ENCODE measurements at regions not wholly inside any gene's neighbourhood (a gene's known extent, or its start where the extent isn't known, plus 50 kb on each side); places are given as distances from the start of the nearest gene placed in this dataset.

DNA sequence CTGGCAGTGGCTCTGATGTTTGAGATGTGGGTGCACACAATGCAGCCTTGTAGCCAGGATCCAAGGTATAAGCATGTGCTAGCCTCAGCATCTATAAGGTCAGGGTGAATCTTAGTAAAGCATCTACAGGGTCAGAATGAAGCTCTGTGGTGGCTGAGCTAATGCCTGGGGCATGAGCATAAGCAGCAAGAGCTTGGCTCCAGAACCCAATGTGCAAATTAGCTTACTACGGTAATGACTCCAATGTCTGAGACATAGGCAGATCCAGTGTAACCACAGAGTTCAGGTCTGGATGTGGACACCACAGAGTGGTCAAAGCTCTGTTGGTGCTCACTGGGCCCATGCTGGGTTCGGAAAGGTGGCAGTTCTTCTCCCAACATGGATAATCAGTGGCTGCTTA, 304.5 kb upstream of the NECTIN3 start:
- BruUV-seq (replicated peaks): no TSS peak
- no peaks in the 10 kb centered on the region for H3K27me3 ChIP-seq (ENCODE audit: low read length)
- CTCF ChIA-PET: no interaction called here
- H3K79me2 ChIP-seq (ENCODE audit: low read length): no peaks in the 10 kb centered on the region
- DNase-seq (no peak), ATAC-seq (no peak)
- no peaks in the 10 kb centered on the region for H3K9me3 ChIP-seq (ENCODE audit: low read length)
- no peaks in the 10 kb centered on the region for H3F3A ChIP-seq (ENCODE audit: low read length, unreplicated experiment)
- H3K36me3 ChIP-seq (ENCODE audit: low read depth, low read length): no peaks in the 10 kb centered on the region
- H3K4me2 ChIP-seq (ENCODE audit: low read length): no peak overlapping the region
- no peaks in the 10 kb centered on the region for H3K9me2 ChIP-seq (replicated peaks; ENCODE audit: low read length)
- no peak overlapping the region for H3K27ac ChIP-seq (ENCODE audit: low read length)
- POLR2A ChIA-PET (ENCODE audit: unreplicated experiment): no interaction called here
- H4K20me1 ChIP-seq (ENCODE audit: low read length): no peaks in the 10 kb centered on the region
- intact Hi-C loops (cut with micrococcal nuclease): no loop called here
- no peak overlapping the region for H3K9ac ChIP-seq (ENCODE audit: low read length)
- TF ChIP-seq, protein P1, sequence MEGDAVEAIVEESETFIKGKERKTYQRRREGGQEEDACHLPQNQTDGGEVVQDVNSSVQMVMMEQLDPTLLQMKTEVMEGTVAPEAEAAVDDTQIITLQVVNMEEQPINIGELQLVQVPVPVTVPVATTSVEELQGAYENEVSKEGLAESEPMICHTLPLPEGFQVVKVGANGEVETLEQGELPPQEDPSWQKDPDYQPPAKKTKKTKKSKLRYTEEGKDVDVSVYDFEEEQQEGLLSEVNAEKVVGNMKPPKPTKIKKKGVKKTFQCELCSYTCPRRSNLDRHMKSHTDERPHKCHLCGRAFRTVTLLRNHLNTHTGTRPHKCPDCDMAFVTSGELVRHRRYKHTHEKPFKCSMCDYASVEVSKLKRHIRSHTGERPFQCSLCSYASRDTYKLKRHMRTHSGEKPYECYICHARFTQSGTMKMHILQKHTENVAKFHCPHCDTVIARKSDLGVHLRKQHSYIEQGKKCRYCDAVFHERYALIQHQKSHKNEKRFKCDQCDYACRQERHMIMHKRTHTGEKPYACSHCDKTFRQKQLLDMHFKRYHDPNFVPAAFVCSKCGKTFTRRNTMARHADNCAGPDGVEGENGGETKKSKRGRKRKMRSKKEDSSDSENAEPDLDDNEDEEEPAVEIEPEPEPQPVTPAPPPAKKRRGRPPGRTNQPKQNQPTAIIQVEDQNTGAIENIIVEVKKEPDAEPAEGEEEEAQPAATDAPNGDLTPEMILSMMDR (conservative IDR thresholded peaks at IDR 0.05; ENCODE audit: low read depth, low read length): no peak
- TF ChIP-seq EZH2phosphoT487 (IDR thresholded peaks at IDR 0.05; ENCODE audit: borderline replicate concordance, low read length): no peak
- TF ChIP-seq EZH2 (IDR thresholded peaks at IDR 0.05; ENCODE audit: low read length, unreplicated experiment): no peak
- H3K4me3 ChIP-seq (ENCODE audit: low read length): no peak overlapping the region
- H2AFZ ChIP-seq (ENCODE audit: low read length): no peak overlapping the region
- H3K4me1 ChIP-seq (ENCODE audit: insufficient read depth, low read length): no peaks in the 10 kb centered on the region

DNA sequence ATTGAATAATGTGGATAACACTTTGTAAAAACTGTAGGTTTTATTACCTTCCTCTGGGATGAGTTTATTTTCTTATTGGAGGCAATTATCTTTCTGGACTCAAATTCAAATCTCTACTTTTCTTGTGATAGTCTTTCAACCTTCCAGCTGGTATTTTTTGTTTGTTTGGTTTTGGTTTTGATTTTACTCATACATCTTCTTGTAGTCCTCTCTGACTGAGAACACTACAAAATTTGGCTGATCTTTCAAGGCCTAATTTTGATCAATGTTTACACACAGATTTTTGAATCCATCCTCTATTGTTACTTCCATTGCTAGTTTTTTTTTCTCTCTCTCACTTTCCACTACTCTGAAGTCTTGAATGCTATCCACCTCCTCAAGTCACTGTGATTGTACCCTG, 303.8 kb upstream of the NECTIN3 start:
- ChIA-PET POLR2A (ENCODE audit: unreplicated experiment) (no interaction called here), CTCF (no interaction called here)
- H3K9me2 ChIP-seq (replicated peaks; ENCODE audit: low read length): no peaks in the 10 kb centered on the region
- H3K4me1 ChIP-seq (ENCODE audit: insufficient read depth, low read length): peaks cover 1% of the 10 kb centered on the region
- H3K27me3 ChIP-seq (ENCODE audit: low read length): no peaks in the 10 kb centered on the region
- H4K20me1 ChIP-seq (ENCODE audit: low read length): no peaks in the 10 kb centered on the region
- no peaks in the 10 kb centered on the region for H3K9me3 ChIP-seq (ENCODE audit: low read length)
- no peak overlapping the region for H3K4me2 ChIP-seq (ENCODE audit: low read length)
- H3K4me3 ChIP-seq (ENCODE audit: low read length): no peak overlapping the region
- DNase-seq (no peak), ATAC-seq (no peak)
- intact Hi-C loops (cut with micrococcal nuclease): no loop called here
- H3K79me2 ChIP-seq (ENCODE audit: low read length): no peaks in the 10 kb centered on the region
- H3K36me3 ChIP-seq (ENCODE audit: low read depth, low read length): no peaks in the 10 kb centered on the region
- no peak overlapping the region for H3K9ac ChIP-seq (ENCODE audit: low read length)
- no peak for TF ChIP-seq EZH2phosphoT487 (IDR thresholded peaks at IDR 0.05; ENCODE audit: borderline replicate concordance, low read length)
- TF ChIP-seq EZH2 (IDR thresholded peaks at IDR 0.05; ENCODE audit: low read length, unreplicated experiment): no peak
- TF ChIP-seq, protein P1 (conservative IDR thresholded peaks at IDR 0.05; ENCODE audit: low read depth, low read length): no peak
- BruUV-seq (replicated peaks): no TSS peak
- H3K27ac ChIP-seq (ENCODE audit: low read length): no peak overlapping the region
- no peaks in the 10 kb centered on the region for H3F3A ChIP-seq (ENCODE audit: low read length, unreplicated experiment)
- H2AFZ ChIP-seq (ENCODE audit: low read length): no peak overlapping the region

DNA sequence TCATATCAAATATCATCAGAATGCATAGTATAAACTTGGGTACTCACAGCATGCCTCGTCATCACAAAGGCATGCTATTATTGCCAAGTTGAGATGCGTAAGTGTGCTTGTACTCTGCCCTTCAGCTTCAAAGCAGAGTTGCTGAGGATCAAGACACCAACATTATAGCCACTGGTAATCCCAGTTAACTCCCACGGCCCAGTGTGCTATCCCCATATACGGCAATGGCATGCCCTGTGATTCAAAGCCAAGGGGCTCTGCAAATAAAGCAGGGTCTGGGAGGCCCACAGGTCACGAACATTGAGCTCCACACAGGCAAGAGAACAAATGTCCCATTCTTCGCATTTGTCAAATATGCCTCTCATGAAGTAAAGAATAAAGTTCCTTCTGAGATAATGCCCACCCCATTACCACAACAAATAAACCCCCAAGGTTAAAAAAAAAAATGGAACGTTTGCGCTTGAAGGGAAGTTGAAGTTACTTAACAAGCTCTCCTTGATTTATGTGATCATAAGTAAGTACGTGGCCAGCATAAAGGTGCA, 298.1 kb upstream of the NECTIN3 start:
- Histone ChIP-seq H3K79me2 (ENCODE audit: low read length) (no peaks in the 10 kb centered on the region), H3F3A (ENCODE audit: low read length, unreplicated experiment) (no peaks in the 10 kb centered on the region), H3K27ac (ENCODE audit: low read length) (no peak overlapping the region), H3K4me1 (ENCODE audit: insufficient read depth, low read length) (peaks cover 11% of the 10 kb centered on the region), H3K36me3 (ENCODE audit: low read depth, low read length) (no peaks in the 10 kb centered on the region), H3K9me2 (replicated peaks; ENCODE audit: low read length) (no peaks in the 10 kb centered on the region), H3K4me2 (ENCODE audit: low read length) (peak overlapping the region; percentile 16), H4K20me1 (ENCODE audit: low read length) (no peaks in the 10 kb centered on the region), H2AFZ (ENCODE audit: low read length) (0 out of 2 replicates have a peak overlapping the region, but pooled peaks have one; percentile 14), H3K9ac (ENCODE audit: low read length) (no peak overlapping the region), H3K4me3 (ENCODE audit: low read length) (no peak overlapping the region), H3K27me3 (ENCODE audit: low read length) (no peaks in the 10 kb centered on the region), H3K9me3 (ENCODE audit: low read length) (no peaks in the 10 kb centered on the region)
- ATAC-seq (peak; percentile 99), DNase-seq (peak; percentile 86)
- intact Hi-C loops (cut with micrococcal nuclease): no loop called here
- TF ChIP-seq, protein P1 (conservative IDR thresholded peaks at IDR 0.05; ENCODE audit: low read depth, low read length): no peak
- TF ChIP-seq EZH2 (IDR thresholded peaks at IDR 0.05; ENCODE audit: low read length, unreplicated experiment) (no peak), EZH2phosphoT487 (IDR thresholded peaks at IDR 0.05; ENCODE audit: borderline replicate concordance, low read length) (no peak)
- ChIA-PET POLR2A (ENCODE audit: unreplicated experiment) (no interaction called here), CTCF (no interaction called here)
- BruUV-seq (replicated peaks): no TSS peak

Measured in PC-3 (cell line).